ENCODE measurements at regions not wholly inside any gene's neighbourhood (a gene's known extent, or its start where the extent isn't known, plus 50 kb on each side); places are given as distances from the start of the nearest gene placed in this dataset.

DNA sequence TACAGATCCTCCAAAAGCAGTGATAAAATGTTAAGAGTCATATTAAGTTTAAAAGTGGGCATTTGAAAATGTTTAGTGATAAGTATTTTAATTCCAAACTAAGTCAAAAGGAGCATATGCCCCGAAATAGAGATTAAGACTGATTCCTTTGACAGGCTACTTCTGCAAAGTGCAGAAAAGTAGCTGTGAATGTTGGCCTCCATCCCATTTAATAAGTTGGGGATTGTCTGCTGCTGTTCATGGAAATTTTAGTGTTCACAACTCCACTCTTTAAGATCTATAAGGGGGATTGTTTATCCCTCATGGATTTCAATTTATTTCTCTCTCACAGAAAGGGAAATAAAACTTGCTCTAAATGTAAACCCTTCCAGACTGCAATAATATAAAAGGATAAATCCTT is 278.3 kb downstream of the KCTD12 start:
- H3K4me3 ChIP-seq (ENCODE audit: low read depth, low read length) = no peak overlapping the region
- no peak for DNase-seq (ENCODE audit: low read depth)
- TF ChIP-seq, protein P1, sequence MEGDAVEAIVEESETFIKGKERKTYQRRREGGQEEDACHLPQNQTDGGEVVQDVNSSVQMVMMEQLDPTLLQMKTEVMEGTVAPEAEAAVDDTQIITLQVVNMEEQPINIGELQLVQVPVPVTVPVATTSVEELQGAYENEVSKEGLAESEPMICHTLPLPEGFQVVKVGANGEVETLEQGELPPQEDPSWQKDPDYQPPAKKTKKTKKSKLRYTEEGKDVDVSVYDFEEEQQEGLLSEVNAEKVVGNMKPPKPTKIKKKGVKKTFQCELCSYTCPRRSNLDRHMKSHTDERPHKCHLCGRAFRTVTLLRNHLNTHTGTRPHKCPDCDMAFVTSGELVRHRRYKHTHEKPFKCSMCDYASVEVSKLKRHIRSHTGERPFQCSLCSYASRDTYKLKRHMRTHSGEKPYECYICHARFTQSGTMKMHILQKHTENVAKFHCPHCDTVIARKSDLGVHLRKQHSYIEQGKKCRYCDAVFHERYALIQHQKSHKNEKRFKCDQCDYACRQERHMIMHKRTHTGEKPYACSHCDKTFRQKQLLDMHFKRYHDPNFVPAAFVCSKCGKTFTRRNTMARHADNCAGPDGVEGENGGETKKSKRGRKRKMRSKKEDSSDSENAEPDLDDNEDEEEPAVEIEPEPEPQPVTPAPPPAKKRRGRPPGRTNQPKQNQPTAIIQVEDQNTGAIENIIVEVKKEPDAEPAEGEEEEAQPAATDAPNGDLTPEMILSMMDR (IDR thresholded peaks at IDR 0.05; ENCODE audit: low read depth, low read length) = no peak
- TF ChIP-seq MYC (IDR thresholded peaks at IDR 0.05; ENCODE audit: low read depth, low read length) (no peak), POLR2A (IDR thresholded peaks at IDR 0.05; ENCODE audit: extremely low read depth, insufficient read length) (no peak)
- TF ChIP-seq, protein P2, sequence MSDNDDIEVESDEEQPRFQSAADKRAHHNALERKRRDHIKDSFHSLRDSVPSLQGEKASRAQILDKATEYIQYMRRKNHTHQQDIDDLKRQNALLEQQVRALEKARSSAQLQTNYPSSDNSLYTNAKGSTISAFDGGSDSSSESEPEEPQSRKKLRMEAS (IDR thresholded peaks at IDR 0.05; ENCODE audit: low read depth, low read length) = no peak

DNA sequence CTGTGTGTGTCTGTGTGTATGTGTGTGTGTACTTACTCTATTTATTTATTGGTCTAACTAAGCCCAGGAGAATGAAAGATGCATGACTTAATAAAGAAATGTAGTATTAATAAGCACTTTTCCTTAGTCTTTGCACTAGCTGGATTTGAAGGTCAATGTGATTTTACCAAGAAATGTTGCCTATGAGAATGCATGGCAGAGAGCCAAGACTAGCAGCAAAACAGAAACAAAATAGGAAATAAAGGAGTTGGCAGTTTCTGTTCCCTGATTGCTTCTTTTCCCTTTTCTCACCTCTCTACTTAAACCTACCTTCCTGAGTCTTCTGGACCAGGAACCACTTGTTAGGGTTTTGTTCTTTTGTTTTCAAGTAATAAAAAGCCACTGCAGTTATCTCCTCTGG is 286.1 kb downstream of the KCTD12 start:
- TF ChIP-seq, protein P1 (IDR thresholded peaks at IDR 0.05; ENCODE audit: low read depth, low read length) = no peak
- TF ChIP-seq MYC (IDR thresholded peaks at IDR 0.05; ENCODE audit: low read depth, low read length) (no peak), POLR2A (IDR thresholded peaks at IDR 0.05; ENCODE audit: extremely low read depth, insufficient read length) (no peak)
- TF ChIP-seq, protein P2 (IDR thresholded peaks at IDR 0.05; ENCODE audit: low read depth, low read length) = no peak
- DNase-seq (ENCODE audit: low read depth) = no peak
- no peak overlapping the region for H3K4me3 ChIP-seq (ENCODE audit: low read depth, low read length)

DNA sequence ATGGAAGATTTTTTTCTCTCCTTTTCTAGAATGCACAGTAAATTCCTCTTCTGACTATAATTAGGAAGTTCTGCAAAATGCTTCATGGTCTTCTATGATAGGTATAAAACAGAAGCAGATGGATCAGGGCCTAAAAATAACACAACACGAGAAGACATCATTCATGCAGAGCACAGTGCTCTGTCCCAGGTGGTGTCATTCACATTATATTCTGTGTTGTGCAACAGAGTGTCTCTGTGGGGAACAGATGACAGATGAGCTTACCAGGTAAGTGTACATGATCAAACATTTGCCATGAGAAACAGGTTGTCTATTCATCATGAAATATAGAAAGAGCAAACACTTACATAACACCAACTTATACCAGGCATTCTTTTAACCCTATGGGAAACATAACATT is 288.3 kb downstream of the KCTD12 start:
- DNase-seq (ENCODE audit: low read depth) = no peak
- H3K4me3 ChIP-seq (ENCODE audit: low read depth, low read length) = no peak overlapping the region
- TF ChIP-seq, protein P2 (IDR thresholded peaks at IDR 0.05; ENCODE audit: low read depth, low read length) = no peak
- TF ChIP-seq, protein P1 (IDR thresholded peaks at IDR 0.05; ENCODE audit: low read depth, low read length) = no peak
- TF ChIP-seq MYC (IDR thresholded peaks at IDR 0.05; ENCODE audit: low read depth, low read length) = no peak

DNA sequence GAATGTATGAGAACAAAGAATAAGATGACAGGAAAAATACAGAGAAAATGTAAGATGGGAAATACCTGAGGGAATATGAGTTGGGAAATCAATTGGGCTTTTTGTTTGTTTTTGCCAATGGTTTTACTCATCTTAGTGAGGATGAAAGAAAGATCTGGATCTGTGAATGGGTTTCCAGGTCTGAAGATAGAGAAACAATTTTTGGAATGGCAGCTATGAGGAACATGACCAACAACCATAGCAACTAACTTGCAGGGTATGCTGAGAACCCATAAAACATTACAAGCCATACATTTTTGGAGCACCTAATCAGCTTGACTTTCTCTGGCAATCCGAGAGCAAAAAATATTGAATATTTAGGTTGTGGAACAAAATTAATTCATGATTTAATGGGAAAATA is 290.0 kb downstream of the KCTD12 start:
- TF ChIP-seq POLR2A (IDR thresholded peaks at IDR 0.05; ENCODE audit: extremely low read depth, insufficient read length) (no peak), MYC (IDR thresholded peaks at IDR 0.05; ENCODE audit: low read depth, low read length) (no peak)
- TF ChIP-seq, protein P1 (IDR thresholded peaks at IDR 0.05; ENCODE audit: low read depth, low read length) = no peak
- TF ChIP-seq, protein P2 (IDR thresholded peaks at IDR 0.05; ENCODE audit: low read depth, low read length) = no peak
- DNase-seq (ENCODE audit: low read depth) = no peak
- H3K4me3 ChIP-seq (ENCODE audit: low read depth, low read length) = no peak overlapping the region

DNA sequence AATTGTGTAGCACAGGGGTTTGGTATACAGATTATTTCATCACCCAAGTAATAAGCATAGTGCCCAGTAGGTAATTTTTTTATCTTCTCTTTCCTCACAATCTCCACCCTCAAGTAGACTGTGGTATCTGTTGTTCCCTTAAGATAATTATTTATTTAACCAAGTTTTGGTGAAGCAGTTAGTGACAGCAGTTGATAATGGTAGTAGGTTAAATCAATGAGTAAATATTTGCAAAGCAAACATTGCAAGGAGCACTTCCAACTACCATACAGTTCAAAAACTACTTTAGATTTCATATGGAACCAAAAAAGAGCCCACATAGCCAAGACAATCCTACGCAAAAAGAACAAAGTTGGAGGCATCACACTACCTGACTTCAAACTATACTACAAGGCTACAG is 291.8 kb downstream of the KCTD12 start:
- H3K4me3 ChIP-seq (ENCODE audit: low read depth, low read length) = no peak overlapping the region
- TF ChIP-seq, protein P2 (IDR thresholded peaks at IDR 0.05; ENCODE audit: low read depth, low read length) = no peak
- no peak for TF ChIP-seq POLR2A (IDR thresholded peaks at IDR 0.05; ENCODE audit: extremely low read depth, insufficient read length)
- TF ChIP-seq MYC (IDR thresholded peaks at IDR 0.05; ENCODE audit: low read depth, low read length) = no peak
- TF ChIP-seq, protein P1 (IDR thresholded peaks at IDR 0.05; ENCODE audit: low read depth, low read length) = no peak
- DNase-seq (ENCODE audit: low read depth) = no peak

DNA sequence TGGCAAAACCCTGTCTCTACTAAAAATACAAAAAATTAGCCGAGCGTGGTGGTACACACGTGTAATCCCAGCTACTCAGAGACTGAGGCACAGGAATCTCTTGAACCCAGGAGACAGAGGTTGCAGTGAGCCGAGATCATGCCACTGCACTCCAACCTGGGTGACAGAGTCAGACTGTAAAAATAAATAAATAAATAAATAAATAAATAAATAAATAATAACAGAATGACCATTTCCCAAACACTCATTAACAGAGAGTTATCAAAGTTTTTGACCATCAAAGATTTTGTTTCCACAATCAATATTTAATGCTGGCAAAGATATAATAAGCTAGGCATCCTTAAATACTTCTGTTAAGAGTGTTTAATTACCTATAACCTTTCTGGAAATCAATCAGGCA is 299.4 kb downstream of the KCTD12 start:
- DNase-seq (ENCODE audit: low read depth) = no peak
- TF ChIP-seq, protein P1 (IDR thresholded peaks at IDR 0.05; ENCODE audit: low read depth, low read length) = no peak
- TF ChIP-seq MYC (IDR thresholded peaks at IDR 0.05; ENCODE audit: low read depth, low read length) = no peak
- TF ChIP-seq, protein P2 (IDR thresholded peaks at IDR 0.05; ENCODE audit: low read depth, low read length) = no peak
- no peak for TF ChIP-seq POLR2A (IDR thresholded peaks at IDR 0.05; ENCODE audit: extremely low read depth, insufficient read length)
- H3K4me3 ChIP-seq (ENCODE audit: low read depth, low read length) = no peak overlapping the region
